ENCODE measurements at regions not wholly inside any gene's neighbourhood (a gene's known extent, or its start where the extent isn't known, plus 50 kb on each side); places are given as distances from the start of the nearest gene placed in this dataset.

DNA sequence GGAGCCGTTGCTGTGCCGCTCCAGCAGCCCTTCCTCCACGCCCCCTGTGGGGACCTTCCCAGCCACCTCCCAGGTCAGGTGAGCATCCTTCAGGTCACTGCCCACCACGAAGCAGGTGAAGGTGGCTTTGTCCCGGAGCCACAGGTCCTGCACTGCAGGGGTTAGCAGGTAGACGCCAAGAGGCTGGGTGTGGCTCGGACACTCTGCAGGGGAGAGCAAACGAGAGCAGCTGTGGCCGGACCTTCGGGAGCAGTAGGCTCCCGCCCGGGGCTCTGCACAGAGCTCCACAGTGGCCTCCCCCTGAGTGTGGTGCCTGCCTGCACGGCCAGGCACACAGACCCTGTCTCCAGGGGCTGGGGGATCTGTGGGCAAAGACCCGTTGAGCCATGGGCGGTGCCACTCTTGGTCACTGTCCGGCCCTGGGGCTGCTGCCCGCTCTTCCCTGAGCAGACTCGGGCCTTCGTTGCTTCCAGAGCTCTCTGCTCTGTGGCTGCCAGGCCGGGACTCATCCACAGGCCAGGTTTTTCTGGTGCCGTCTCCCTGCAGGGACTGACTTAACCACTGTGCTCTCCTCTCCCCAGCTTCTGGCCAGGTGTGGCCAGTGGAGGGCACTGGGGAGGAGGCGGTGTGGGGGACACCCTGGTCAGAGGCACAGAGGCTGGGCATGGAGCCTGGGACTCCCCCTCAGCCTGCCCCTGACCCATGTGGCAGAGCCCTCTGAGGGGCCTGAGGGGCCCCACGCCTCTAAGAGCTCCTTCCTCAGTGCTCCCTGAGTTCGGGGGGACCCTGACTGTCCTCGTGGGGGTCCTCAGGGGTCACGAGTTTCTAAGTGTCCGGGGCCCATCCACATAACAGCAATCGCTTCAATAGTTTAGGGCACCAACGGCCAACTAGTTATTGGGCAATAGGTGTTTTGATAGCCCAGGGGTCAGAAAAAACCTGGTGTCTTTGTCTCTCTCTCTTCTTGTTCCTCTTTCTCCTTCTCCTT lies 314.9 kb downstream of the TMEM121 start:
- Histone ChIP-seq H3K4me3 (IDR thresholded peaks at IDR 0.05; ENCODE audit: insufficient read depth, low read depth, low read length) (no peak overlapping the region), H3K4me1 (ENCODE audit: low read depth, poor library complexity, severe bottlenecking) (no peaks in the 10 kb centered on the region), H3K4me2 (no peak overlapping the region), H3K79me2 (ENCODE audit: insufficient read depth, low read depth) (no peaks in the 10 kb centered on the region), H3K9ac (no peak overlapping the region), H4K20me1 (ENCODE audit: insufficient read depth) (no peaks in the 10 kb centered on the region), H3K27ac (no peak overlapping the region), H2AFZ (ENCODE audit: low read depth) (no peak overlapping the region), H3K27me3 (ENCODE audit: insufficient read depth, low read depth) (no peaks in the 10 kb centered on the region), H3K36me3 (ENCODE audit: insufficient read depth) (no peaks in the 10 kb centered on the region)
- TF ChIP-seq CTCF (conservative IDR thresholded peaks at IDR 0.05; ENCODE audit: low read depth, low read length) = no peak

DNA sequence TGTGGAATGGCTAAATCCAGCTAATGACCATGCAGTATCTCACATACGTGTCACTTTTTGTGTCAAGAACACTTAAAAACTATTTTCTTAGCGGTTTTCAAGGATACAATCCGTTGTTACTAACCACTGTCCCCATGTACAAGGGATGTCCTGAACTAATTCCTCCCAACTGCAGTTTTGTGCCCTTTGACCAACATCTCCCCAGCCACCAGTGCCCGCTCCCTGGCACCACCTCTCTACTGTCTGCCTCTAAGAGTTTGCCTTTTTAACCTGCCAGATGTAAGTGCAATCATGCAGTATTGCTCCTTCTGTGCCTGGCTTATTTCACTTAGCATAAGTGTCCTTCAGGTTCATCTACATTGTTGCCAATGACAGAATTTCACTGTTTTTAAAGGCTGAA lies 315.7 kb downstream of the TMEM121 start:
- no peaks in the 10 kb centered on the region for H4K20me1 ChIP-seq (ENCODE audit: insufficient read depth)
- H3K36me3 ChIP-seq (ENCODE audit: insufficient read depth) = no peaks in the 10 kb centered on the region
- no peak overlapping the region for H3K9ac ChIP-seq
- no peaks in the 10 kb centered on the region for H3K79me2 ChIP-seq (ENCODE audit: insufficient read depth, low read depth)
- no peak for TF ChIP-seq CTCF (conservative IDR thresholded peaks at IDR 0.05; ENCODE audit: low read depth, low read length)
- no peaks in the 10 kb centered on the region for H3K4me1 ChIP-seq (ENCODE audit: low read depth, poor library complexity, severe bottlenecking)
- H2AFZ ChIP-seq (ENCODE audit: low read depth) = no peak overlapping the region
- H3K27ac ChIP-seq = no peak overlapping the region
- no peak overlapping the region for H3K4me3 ChIP-seq (IDR thresholded peaks at IDR 0.05; ENCODE audit: insufficient read depth, low read depth, low read length)
- H3K27me3 ChIP-seq (ENCODE audit: insufficient read depth, low read depth) = no peaks in the 10 kb centered on the region
- no peak overlapping the region for H3K4me2 ChIP-seq

DNA sequence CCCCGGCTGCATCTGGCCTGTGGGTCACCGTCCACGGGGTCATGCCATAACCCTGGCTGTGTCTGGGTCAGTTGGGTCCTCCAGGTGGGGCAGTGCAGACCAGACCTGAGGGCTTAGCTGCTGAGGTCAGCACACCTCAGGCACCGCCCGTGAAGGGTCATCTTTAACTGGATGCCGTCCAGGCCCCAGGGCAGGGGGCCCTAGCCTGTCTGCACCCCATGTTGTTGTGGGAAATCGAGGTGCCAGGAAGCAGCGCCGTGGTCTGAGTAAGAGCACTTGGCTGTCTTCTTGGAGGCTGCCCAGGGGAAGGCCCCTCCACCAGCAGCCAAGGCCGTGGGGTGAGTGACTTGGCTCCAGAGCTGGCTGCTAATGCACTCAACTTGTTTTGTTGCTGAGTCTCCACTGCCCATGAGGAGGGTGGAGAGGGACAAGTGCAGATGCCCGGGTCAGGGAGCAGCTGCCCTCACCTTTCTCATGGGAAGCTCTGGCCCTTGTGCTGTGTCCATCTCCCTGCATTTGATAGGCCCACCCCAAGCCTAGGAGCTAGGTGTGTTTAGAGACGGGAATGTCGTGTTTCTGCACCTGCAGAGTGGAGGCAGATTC lies 317.2 kb downstream of the TMEM121 start:
- Histone ChIP-seq H3K27ac (no peak overlapping the region), H3K36me3 (ENCODE audit: insufficient read depth) (no peaks in the 10 kb centered on the region), H3K9ac (no peak overlapping the region), H2AFZ (ENCODE audit: low read depth) (no peak overlapping the region), H3K4me3 (IDR thresholded peaks at IDR 0.05; ENCODE audit: insufficient read depth, low read depth, low read length) (no peak overlapping the region), H3K27me3 (ENCODE audit: insufficient read depth, low read depth) (no peaks in the 10 kb centered on the region), H3K4me2 (no peak overlapping the region), H3K4me1 (ENCODE audit: low read depth, poor library complexity, severe bottlenecking) (no peaks in the 10 kb centered on the region), H4K20me1 (ENCODE audit: insufficient read depth) (no peaks in the 10 kb centered on the region), H3K79me2 (ENCODE audit: insufficient read depth, low read depth) (no peaks in the 10 kb centered on the region)
- TF ChIP-seq CTCF (conservative IDR thresholded peaks at IDR 0.05; ENCODE audit: low read depth, low read length) = no peak

DNA sequence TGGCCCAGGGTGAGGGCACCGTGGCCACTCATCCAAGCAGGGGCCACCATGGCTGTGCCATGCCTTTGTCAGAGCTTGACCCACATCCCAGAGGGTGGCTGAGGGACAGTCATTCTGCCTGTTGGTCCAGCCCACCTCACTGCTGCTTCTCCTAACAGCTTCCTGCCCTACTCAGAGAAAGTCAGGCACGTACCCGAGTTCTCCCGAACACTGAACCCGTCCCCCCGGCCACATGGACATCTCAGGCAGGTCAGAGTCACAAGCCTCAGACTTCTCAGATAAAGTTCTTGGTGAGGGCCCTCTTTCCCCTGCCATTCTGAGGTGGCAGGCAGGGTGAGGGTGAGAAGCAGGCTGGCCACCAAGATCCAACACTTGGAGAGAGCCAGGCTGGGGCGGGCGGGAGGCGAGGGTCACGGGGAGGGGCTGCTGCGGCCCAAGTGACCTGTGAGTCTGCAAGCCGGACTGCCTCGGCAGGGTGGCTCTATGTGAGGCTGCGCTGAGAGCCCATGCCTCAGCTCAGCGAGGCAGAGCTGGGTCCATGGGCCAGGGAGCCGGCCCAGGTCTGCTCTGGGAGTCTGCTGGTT lies 317.8 kb downstream of the TMEM121 start:
- no peak for TF ChIP-seq CTCF (conservative IDR thresholded peaks at IDR 0.05; ENCODE audit: low read depth, low read length)
- Histone ChIP-seq H3K9ac (no peak overlapping the region), H2AFZ (ENCODE audit: low read depth) (no peak overlapping the region), H4K20me1 (ENCODE audit: insufficient read depth) (no peaks in the 10 kb centered on the region), H3K4me2 (no peak overlapping the region), H3K79me2 (ENCODE audit: insufficient read depth, low read depth) (no peaks in the 10 kb centered on the region), H3K27ac (no peak overlapping the region), H3K4me1 (ENCODE audit: low read depth, poor library complexity, severe bottlenecking) (no peaks in the 10 kb centered on the region), H3K27me3 (ENCODE audit: insufficient read depth, low read depth) (no peaks in the 10 kb centered on the region), H3K4me3 (IDR thresholded peaks at IDR 0.05; ENCODE audit: insufficient read depth, low read depth, low read length) (no peak overlapping the region), H3K36me3 (ENCODE audit: insufficient read depth) (no peaks in the 10 kb centered on the region)
